Globus pallidus (tissue), 1 donor: ENCODE measurements at regions not wholly inside any gene's neighbourhood (a gene's known extent, or its start where the extent isn't known, plus 50 kb on each side); places are given as distances from the start of the nearest gene placed in this dataset.
"Not testable (repeated sequence)": the region's sequence is repeated elsewhere in the genome, so short reads cannot be mapped to it uniquely, and the experiment has no call there.

Experiments
- DNase-seq: peaks from one replicate; pipeline ENCODE4 v3.0.0-alpha.2; 2015; ENCODE audit warnings: low spot score

- no peak for DNase-seq
Observed at GRCh38 chr16:63690961-63691360, 1430.9 kb downstream of the CDH11 start.

- no peak for DNase-seq
Observed at GRCh38 chr16:63690267-63690666, 1431.6 kb downstream of the CDH11 start.

- DNase-seq: no peak
Observed at GRCh38 chr16:63689068-63689467, 1432.8 kb downstream of the CDH11 start.

- no peak for DNase-seq
Observed at GRCh38 chr16:63684149-63685101, 1437.4 kb downstream of the CDH11 start.

GRCh38 chr16:63682844-63683243 lies 1439.0 kb downstream of the CDH11 start:
- DNase-seq: no peak

GRCh38 chr16:63672493-63672892 lies 1449.4 kb downstream of the CDH11 start:
- no peak for DNase-seq

GRCh38 chr16:63663155-63663554 lies 1458.7 kb downstream of the CDH11 start:
- no peak for DNase-seq

GRCh38 chr16:63655846-63656245 lies 1466.0 kb downstream of the CDH11 start:
- no peak for DNase-seq

- DNase-seq: no peak
Observed at GRCh38 chr16:63653044-63653839, 1468.6 kb downstream of the CDH11 start.

GRCh38 chr16:63652091-63652490 lies 1469.8 kb downstream of the CDH11 start:
- peak; percentile 37 for DNase-seq

- no peak for DNase-seq
Observed at GRCh38 chr16:63650550-63650949, 1471.3 kb downstream of the CDH11 start.

- DNase-seq: not testable (repeated sequence)
Observed at GRCh38 chr16:63633706-63634445, 1488.0 kb downstream of the CDH11 start.

GRCh38 chr16:63629272-63629671 lies 1492.6 kb downstream of the CDH11 start:
- DNase-seq: no peak

- no peak for DNase-seq
Observed at GRCh38 chr16:63628812-63629211, 1493.1 kb downstream of the CDH11 start.

- DNase-seq: no peak
Observed at GRCh38 chr16:63625126-63625525, 1496.7 kb downstream of the CDH11 start.

GRCh38 chr16:63623551-63624039 lies 1498.3 kb downstream of the CDH11 start:
- DNase-seq: no peak

- no peak for DNase-seq
Observed at GRCh38 chr16:63618896-63619485, 1502.9 kb downstream of the CDH11 start.

GRCh38 chr16:63617990-63618763 lies 1503.7 kb downstream of the CDH11 start:
- DNase-seq: no peak

- DNase-seq: no peak
Observed at GRCh38 chr16:63617047-63617989, 1504.5 kb downstream of the CDH11 start.

- no peak for DNase-seq
Observed at GRCh38 chr16:63614429-63614828, 1507.4 kb downstream of the CDH11 start.
